NB4 (cell line): ENCODE measurements at regions not wholly inside any gene's neighbourhood (a gene's known extent, or its start where the extent isn't known, plus 50 kb on each side); places are given as distances from the start of the nearest gene placed in this dataset.

Experiments
- DNase-seq: peaks from one replicate; pipeline ENCODE4 v3.0.0; 2010; ENCODE audit warnings: low read depth
- H3K4me3 ChIP-seq: one replicate; pipeline ENCODE4 v1.5.1; 2011; ENCODE audit warnings: mild to moderate bottlenecking, low read depth, low read length, moderate library complexity
- CTCF ChIP-seq: IDR thresholded peaks from one replicate; pipeline ENCODE4 v1.5.1; 2012; ENCODE audit warnings: low read depth, low read length
- MAX ChIP-seq: IDR thresholded peaks from 2 replicates; pipeline ENCODE4 v1.6.1; 2011; ENCODE audit warnings: low read depth, low read length
- MYC ChIP-seq: IDR thresholded peaks from 2 replicates; pipeline ENCODE4 v1.6.1; 2011; ENCODE audit warnings: low read depth, low read length
- POLR2A ChIP-seq: IDR thresholded peaks from 2 replicates; pipeline ENCODE4 v1.6.1; 2011; ENCODE audit warnings: mild to moderate bottlenecking; ENCODE audit not compliant: insufficient read length; ENCODE audit errors: extremely low read depth

DNA sequence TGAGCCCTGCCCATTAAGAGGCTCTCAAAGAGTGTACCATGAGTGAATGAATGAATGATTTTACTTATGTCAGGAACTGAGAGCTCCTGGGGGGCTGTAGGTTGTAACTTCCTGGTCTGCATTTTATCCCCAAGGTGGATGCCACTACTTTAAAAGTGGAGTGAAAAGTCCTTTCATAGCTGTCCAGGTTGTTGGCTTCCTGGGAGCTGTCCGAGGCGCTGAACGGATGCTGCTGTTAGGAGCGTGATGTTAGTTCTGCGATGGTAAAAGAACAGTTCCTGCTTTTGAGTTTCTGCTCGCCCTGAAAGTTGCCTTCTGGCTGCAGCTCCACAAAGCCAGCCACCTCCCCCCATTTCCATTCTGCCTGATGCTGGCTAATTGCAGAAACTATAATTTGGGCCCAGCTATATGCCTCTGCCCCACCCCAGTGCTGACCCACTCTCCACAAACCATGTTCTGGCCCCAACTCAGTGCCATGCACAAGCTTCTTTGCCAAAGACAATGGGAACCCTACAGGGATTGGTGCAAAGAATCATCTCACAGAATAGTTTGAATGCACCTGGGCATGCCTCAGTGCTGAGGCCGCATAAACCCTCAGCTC, 330.9 kb upstream of the CDH4 start:
- DNase-seq, result no peak
- TF ChIP-seq POLR2A, result no peak
- TF ChIP-seq MYC, result no peak
- no peak for TF ChIP-seq MAX
- no peak for TF ChIP-seq CTCF
- H3K4me3 ChIP-seq, result no peak overlapping the region

GRCh38 chr20:60926831-60927230, 325.2 kb upstream of the CDH4 start:
- H3K4me3 ChIP-seq, result no peak overlapping the region
- no peak for TF ChIP-seq MYC
- TF ChIP-seq MAX, result no peak
- no peak for TF ChIP-seq CTCF
- no peak for TF ChIP-seq POLR2A
- DNase-seq, result no peak

DNA sequence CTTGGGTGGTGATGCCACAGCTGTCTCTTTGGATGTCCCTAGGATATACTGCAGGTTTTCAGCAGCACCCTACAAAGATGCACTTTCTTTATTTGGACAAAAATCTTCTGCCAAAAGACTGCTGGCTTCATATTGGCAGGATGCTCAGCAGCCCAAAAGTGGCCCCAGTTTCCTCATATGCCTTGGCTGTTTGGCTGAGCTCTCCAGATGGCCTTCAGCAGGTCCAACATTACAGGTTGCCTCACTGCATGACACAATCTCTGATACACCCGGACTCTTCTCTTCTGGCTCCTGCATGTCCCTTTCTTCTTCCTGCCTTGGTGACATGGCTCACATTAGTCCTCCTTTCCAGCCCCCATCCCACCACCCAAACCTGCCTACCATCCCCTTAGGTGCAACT, 323.7 kb upstream of the CDH4 start:
- no peak for DNase-seq
- no peak overlapping the region for H3K4me3 ChIP-seq
- TF ChIP-seq CTCF (no peak), POLR2A (no peak), MYC (no peak), MAX (no peak)

GRCh38 chr20:60930023-60930790, 321.9 kb upstream of the CDH4 start:
- DNase-seq, result no peak
- TF ChIP-seq MYC (no peak), CTCF (no peak), POLR2A (no peak), MAX (no peak)
- H3K4me3 ChIP-seq, result no peak overlapping the region

- no peak for DNase-seq
- TF ChIP-seq MAX (no peak), POLR2A (no peak), MYC (no peak), CTCF (no peak)
- no peak overlapping the region for H3K4me3 ChIP-seq
Measured at GRCh38 chr20:60931696-60932095, 320.4 kb upstream of the CDH4 start.
